ENCODE measurements at regions not wholly inside any gene's neighbourhood (a gene's known extent, or its start where the extent isn't known, plus 50 kb on each side); places are given as distances from the start of the nearest gene placed in this dataset.

DNA sequence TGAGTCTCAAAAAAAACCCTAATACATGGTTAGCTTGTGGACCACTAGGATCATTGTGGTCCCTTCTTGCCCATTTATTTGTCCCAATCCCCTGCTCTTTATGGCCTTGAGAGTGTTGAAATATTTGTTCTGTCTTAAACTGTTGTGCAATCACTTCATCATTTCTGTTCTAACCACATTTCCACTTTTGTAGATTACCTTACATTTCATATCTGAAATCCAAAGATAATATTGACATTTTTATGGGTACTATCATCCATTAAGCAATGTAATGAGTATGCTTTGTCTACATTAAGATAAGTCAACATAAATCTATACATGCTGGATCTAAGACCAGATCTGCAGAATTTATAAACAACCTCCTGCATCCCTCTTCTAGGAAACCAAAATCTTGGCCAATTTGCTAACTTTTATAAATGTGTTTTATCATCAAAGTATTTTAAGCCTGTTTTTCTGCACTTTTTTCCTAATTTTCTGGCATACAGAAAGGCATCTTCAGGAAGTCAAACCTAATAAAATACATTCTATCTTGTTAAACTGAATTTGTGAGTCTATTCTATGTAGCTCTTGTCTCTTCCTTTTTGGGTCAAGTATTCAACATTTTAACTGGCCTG, 359.4 kb upstream of the CELF2 start:
- TF ChIP-seq EZH2 (IDR thresholded peaks at IDR 0.05) (no peak), YY1 (IDR thresholded peaks at IDR 0.05; ENCODE audit: extremely low read depth, insufficient replicate concordance, low read depth, low read length) (no peak), POLR2AphosphoS5 (IDR thresholded peaks at IDR 0.05; ENCODE audit: low read depth, low read length) (no peak), CEBPB (IDR thresholded peaks at IDR 0.05; ENCODE audit: low read depth) (no peak), POLR2A (IDR thresholded peaks at IDR 0.05; ENCODE audit: borderline replicate concordance, extremely low read depth, insufficient read depth, insufficient read length) (no peak), ZNF274 (IDR thresholded peaks at IDR 0.05; ENCODE audit: low read depth, low read length) (no peak), EGR1 (IDR thresholded peaks at IDR 0.05; ENCODE audit: low read depth) (no peak), RAD21 (IDR thresholded peaks at IDR 0.05; ENCODE audit: low read depth) (no peak), JUND (IDR thresholded peaks at IDR 0.05) (no peak)
- TF ChIP-seq, protein P1, sequence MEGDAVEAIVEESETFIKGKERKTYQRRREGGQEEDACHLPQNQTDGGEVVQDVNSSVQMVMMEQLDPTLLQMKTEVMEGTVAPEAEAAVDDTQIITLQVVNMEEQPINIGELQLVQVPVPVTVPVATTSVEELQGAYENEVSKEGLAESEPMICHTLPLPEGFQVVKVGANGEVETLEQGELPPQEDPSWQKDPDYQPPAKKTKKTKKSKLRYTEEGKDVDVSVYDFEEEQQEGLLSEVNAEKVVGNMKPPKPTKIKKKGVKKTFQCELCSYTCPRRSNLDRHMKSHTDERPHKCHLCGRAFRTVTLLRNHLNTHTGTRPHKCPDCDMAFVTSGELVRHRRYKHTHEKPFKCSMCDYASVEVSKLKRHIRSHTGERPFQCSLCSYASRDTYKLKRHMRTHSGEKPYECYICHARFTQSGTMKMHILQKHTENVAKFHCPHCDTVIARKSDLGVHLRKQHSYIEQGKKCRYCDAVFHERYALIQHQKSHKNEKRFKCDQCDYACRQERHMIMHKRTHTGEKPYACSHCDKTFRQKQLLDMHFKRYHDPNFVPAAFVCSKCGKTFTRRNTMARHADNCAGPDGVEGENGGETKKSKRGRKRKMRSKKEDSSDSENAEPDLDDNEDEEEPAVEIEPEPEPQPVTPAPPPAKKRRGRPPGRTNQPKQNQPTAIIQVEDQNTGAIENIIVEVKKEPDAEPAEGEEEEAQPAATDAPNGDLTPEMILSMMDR (IDR thresholded peaks at IDR 0.05 in 2 of 3, conservative IDR thresholded peaks at IDR 0.05 in 1 of 3; ENCODE audit: borderline replicate concordance in 1 of 3, insufficient read depth in 1 of 3, low read depth in 2 of 3, low read length in 2 of 3): no peak
- TF ChIP-seq, protein P2, sequence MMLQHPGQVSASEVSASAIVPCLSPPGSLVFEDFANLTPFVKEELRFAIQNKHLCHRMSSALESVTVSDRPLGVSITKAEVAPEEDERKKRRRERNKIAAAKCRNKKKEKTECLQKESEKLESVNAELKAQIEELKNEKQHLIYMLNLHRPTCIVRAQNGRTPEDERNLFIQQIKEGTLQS (IDR thresholded peaks at IDR 0.05): no peak
- TF ChIP-seq, protein P3, sequence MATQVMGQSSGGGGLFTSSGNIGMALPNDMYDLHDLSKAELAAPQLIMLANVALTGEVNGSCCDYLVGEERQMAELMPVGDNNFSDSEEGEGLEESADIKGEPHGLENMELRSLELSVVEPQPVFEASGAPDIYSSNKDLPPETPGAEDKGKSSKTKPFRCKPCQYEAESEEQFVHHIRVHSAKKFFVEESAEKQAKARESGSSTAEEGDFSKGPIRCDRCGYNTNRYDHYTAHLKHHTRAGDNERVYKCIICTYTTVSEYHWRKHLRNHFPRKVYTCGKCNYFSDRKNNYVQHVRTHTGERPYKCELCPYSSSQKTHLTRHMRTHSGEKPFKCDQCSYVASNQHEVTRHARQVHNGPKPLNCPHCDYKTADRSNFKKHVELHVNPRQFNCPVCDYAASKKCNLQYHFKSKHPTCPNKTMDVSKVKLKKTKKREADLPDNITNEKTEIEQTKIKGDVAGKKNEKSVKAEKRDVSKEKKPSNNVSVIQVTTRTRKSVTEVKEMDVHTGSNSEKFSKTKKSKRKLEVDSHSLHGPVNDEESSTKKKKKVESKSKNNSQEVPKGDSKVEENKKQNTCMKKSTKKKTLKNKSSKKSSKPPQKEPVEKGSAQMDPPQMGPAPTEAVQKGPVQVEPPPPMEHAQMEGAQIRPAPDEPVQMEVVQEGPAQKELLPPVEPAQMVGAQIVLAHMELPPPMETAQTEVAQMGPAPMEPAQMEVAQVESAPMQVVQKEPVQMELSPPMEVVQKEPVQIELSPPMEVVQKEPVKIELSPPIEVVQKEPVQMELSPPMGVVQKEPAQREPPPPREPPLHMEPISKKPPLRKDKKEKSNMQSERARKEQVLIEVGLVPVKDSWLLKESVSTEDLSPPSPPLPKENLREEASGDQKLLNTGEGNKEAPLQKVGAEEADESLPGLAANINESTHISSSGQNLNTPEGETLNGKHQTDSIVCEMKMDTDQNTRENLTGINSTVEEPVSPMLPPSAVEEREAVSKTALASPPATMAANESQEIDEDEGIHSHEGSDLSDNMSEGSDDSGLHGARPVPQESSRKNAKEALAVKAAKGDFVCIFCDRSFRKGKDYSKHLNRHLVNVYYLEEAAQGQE (IDR thresholded peaks at IDR 0.05; ENCODE audit: low read depth): no peak

All from HCT116 (cell line).